ENCODE measurements at regions not wholly inside any gene's neighbourhood (a gene's known extent, or its start where the extent isn't known, plus 50 kb on each side); places are given as distances from the start of the nearest gene placed in this dataset.
A peak's percentile ranks its signal among the peaks of the same experiment; 100 is the strongest.

DNA sequence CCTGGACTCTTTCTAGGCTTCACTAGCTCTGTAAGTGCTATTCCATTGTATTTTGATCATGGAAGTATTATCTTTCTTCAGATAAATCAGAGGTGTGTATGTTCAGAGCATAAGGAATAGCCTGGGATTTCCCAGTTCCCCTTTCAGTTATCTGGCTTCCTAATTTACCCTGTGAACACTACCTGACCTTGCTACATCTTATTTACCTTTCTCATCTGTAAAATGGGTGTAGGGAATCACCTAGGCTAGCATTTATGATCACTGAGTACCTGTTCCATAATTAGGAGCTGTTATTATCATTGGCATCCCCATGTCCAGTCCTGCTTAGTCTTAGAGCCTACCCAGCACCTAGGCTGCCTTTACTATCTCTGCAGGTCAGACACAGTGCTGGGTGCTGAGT, 149.3 kb upstream of the NR2F2 start:
- FAIRE-seq: no peak

GRCh38 chr15:96181873-96182301, 148.6 kb upstream of the NR2F2 start:
- H3K9me3 ChIP-seq (ENCODE audit: control insufficient read depth, low read depth, low read length): no peaks in the 10 kb centered on the region
- H3K36me3 ChIP-seq (ENCODE audit: control insufficient read depth in 2 of 2, extremely low read depth in 1 of 2, insufficient read depth in 2 of 2, low read length in 2 of 2): no peaks in the 10 kb centered on the region
- DNase-seq (ENCODE audit: low read depth, low spot score): no peak
- no peak overlapping the region for H3K27ac ChIP-seq (ENCODE audit: control insufficient read depth, insufficient read depth, low read length)
- H3K27me3 ChIP-seq (ENCODE audit: control insufficient read depth, extremely low read depth, insufficient read depth, low read length): no peaks in the 10 kb centered on the region
- TF ChIP-seq, protein P1, sequence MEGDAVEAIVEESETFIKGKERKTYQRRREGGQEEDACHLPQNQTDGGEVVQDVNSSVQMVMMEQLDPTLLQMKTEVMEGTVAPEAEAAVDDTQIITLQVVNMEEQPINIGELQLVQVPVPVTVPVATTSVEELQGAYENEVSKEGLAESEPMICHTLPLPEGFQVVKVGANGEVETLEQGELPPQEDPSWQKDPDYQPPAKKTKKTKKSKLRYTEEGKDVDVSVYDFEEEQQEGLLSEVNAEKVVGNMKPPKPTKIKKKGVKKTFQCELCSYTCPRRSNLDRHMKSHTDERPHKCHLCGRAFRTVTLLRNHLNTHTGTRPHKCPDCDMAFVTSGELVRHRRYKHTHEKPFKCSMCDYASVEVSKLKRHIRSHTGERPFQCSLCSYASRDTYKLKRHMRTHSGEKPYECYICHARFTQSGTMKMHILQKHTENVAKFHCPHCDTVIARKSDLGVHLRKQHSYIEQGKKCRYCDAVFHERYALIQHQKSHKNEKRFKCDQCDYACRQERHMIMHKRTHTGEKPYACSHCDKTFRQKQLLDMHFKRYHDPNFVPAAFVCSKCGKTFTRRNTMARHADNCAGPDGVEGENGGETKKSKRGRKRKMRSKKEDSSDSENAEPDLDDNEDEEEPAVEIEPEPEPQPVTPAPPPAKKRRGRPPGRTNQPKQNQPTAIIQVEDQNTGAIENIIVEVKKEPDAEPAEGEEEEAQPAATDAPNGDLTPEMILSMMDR (optimal IDR thresholded peaks at IDR 0.05 in 1 of 3, IDR thresholded peaks at IDR 0.05 in 1 of 3, conservative IDR thresholded peaks at IDR 0.05 in 1 of 3; ENCODE audit: extremely low read depth in 1 of 3, insufficient read depth in 2 of 3, low read length in 3 of 3): no peak
- no peak for TF ChIP-seq EZH2 (IDR thresholded peaks at IDR 0.05; ENCODE audit: low read length)
- H3K79me2 ChIP-seq (ENCODE audit: control insufficient read depth, insufficient read depth, low read length): no peaks in the 10 kb centered on the region
- H3K9me1 ChIP-seq (ENCODE audit: control insufficient read depth, extremely low read depth, insufficient read depth, low read length): no peaks in the 10 kb centered on the region
- dilution Hi-C loops (cut with MboI; ENCODE audit: extremely low pct_ligation_motif_present, low sequenced_read_pairs): no loop called here
- H2AFZ ChIP-seq (ENCODE audit: control insufficient read depth, low read length): peak overlapping the region; percentile 7
- FAIRE-seq: no peak
- H3K4me2 ChIP-seq (ENCODE audit: control insufficient read depth, extremely low read depth, insufficient read depth, low read depth, low read length): peak overlapping the region; percentile 44
- no peaks in the 10 kb centered on the region for H4K20me1 ChIP-seq (ENCODE audit: control insufficient read depth, extremely low read depth, insufficient read depth, low read length)
- H3K4me1 ChIP-seq (ENCODE audit: control insufficient read depth, extremely low read depth, insufficient read depth, low read length): peaks cover 3% of the 10 kb centered on the region
- no peak overlapping the region for H3K4me3 ChIP-seq (ENCODE audit: control insufficient read depth in 2 of 3, extremely low read depth in 1 of 3, insufficient read depth in 2 of 3, low read depth in 1 of 3, low read length in 3 of 3)
- no peak overlapping the region for H3K9ac ChIP-seq (ENCODE audit: control insufficient read depth, extremely low read depth, insufficient read depth, low read length)

More for the DNA sequence above, 149.3 kb upstream of the NR2F2 start:
- H3K79me2 ChIP-seq (ENCODE audit: control insufficient read depth, insufficient read depth, low read length): no peaks in the 10 kb centered on the region
- H4K20me1 ChIP-seq (ENCODE audit: control insufficient read depth, extremely low read depth, insufficient read depth, low read length): no peaks in the 10 kb centered on the region
- no peak overlapping the region for H3K4me3 ChIP-seq (ENCODE audit: control insufficient read depth in 2 of 3, extremely low read depth in 1 of 3, insufficient read depth in 2 of 3, low read depth in 1 of 3, low read length in 3 of 3)
- H2AFZ ChIP-seq (ENCODE audit: control insufficient read depth, low read length): no peak overlapping the region
- H3K36me3 ChIP-seq (ENCODE audit: control insufficient read depth in 2 of 2, extremely low read depth in 1 of 2, insufficient read depth in 2 of 2, low read length in 2 of 2): no peaks in the 10 kb centered on the region
- no peaks in the 10 kb centered on the region for H3K27me3 ChIP-seq (ENCODE audit: control insufficient read depth, extremely low read depth, insufficient read depth, low read length)
- TF ChIP-seq, protein P1 (optimal IDR thresholded peaks at IDR 0.05 in 1 of 3, IDR thresholded peaks at IDR 0.05 in 1 of 3, conservative IDR thresholded peaks at IDR 0.05 in 1 of 3; ENCODE audit: extremely low read depth in 1 of 3, insufficient read depth in 2 of 3, low read length in 3 of 3): no peak
- no peak for TF ChIP-seq EZH2 (IDR thresholded peaks at IDR 0.05; ENCODE audit: low read length)
- no peaks in the 10 kb centered on the region for H3K9me3 ChIP-seq (ENCODE audit: control insufficient read depth, low read depth, low read length)
- H3K9me1 ChIP-seq (ENCODE audit: control insufficient read depth, extremely low read depth, insufficient read depth, low read length): no peaks in the 10 kb centered on the region
- no peak overlapping the region for H3K4me2 ChIP-seq (ENCODE audit: control insufficient read depth, extremely low read depth, insufficient read depth, low read depth, low read length)
- no peak for DNase-seq (ENCODE audit: low read depth, low spot score)
- no peak overlapping the region for H3K9ac ChIP-seq (ENCODE audit: control insufficient read depth, extremely low read depth, insufficient read depth, low read length)
- H3K27ac ChIP-seq (ENCODE audit: control insufficient read depth, insufficient read depth, low read length): no peak overlapping the region
- peaks cover 3% of the 10 kb centered on the region for H3K4me1 ChIP-seq (ENCODE audit: control insufficient read depth, extremely low read depth, insufficient read depth, low read length)
- dilution Hi-C loops (cut with MboI; ENCODE audit: extremely low pct_ligation_motif_present, low sequenced_read_pairs): no loop called here

Measured in keratinocyte (primary cell).